ENCODE measurements at regions not wholly inside any gene's neighbourhood (a gene's known extent, or its start where the extent isn't known, plus 50 kb on each side); places are given as distances from the start of the nearest gene placed in this dataset.

DNA sequence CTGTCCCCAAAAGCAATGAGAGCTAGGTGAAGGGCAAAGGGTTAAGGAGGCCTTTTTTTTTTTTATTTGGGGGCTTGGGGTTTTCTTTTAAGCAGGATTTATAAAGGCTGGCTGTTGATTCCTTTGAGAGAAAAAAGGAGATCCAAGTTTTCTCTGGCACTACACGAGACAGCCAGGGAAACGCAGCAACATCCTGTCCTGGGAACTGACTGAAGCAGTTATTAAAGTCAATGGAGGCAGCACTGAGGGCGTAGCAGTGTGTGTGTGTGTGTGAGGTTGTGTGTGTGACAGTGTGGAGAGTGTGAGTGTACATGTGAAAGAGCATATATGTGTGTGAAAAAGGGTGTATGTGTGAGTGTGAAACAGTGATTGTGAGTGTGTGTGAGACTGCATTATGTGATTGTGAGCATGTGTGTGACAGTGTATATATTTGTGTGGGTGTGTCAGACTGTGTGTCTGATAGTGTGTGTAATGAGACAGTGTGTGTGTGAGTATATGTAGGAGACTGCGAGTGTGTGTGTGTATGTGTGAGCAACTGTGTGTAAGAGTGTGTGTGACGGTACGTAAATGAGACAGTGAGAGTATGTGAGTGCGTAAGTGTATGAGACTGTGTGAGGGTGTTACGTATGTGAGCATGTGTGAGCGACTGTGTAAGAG, 65.9 kb upstream of the TIAM1 start:
- DNase-seq (ENCODE audit: low read depth) = no peak

- DNase-seq (ENCODE audit: low read depth) = no peak
These were observed 64.4 kb upstream of the TIAM1 start for GRCh38 chr21:31408301-31409088.

GRCh38 chr21:31406510-31406909, 62.4 kb upstream of the TIAM1 start:
- no peak for DNase-seq (ENCODE audit: low read depth)

GRCh38 chr21:31405604-31406003, 61.5 kb upstream of the TIAM1 start:
- DNase-seq (ENCODE audit: low read depth) = no peak

DNA sequence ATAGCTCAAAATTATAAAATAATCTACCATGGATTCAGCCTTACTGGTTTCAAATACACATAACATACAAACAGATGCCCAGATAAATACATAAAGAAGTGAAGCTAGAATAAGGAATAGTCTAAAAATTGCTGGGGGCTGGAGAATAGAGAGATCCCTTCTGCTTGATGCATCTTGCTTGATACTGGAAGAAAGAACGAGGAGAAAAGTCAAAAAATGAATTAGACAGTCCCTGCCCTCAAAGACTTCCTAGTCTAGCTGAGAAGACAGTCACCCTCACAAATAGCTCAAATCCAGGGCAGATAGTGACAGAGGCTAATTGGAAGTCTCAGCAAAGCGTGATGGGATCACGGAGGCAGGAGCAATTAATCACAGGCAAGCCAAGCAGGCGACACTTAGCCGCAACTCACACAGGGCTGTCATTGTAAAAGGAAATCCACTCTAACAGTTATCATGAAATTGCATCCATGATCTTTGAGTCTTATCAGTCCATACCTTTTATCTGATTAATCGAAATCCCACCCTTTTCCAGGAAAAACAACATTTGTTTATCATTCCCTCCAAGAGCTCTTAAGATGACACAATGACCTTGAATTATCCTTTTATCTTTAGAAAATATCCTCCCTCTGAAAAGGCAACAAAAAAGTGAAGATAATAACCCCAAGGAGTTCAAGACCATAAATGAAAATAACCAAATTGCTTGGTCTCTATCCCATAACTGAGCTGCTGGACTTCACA, 59.7 kb upstream of the TIAM1 start:
- no peak for DNase-seq (ENCODE audit: low read depth)

GRCh38 chr21:31399591-31399990, 55.5 kb upstream of the TIAM1 start:
- no peak for DNase-seq (ENCODE audit: low read depth)

GRCh38 chr21:31398574-31398973, 54.5 kb upstream of the TIAM1 start:
- no peak for DNase-seq (ENCODE audit: low read depth)

GRCh38 chr21:31397939-31398338, 53.9 kb upstream of the TIAM1 start:
- DNase-seq (ENCODE audit: low read depth) = no peak

GRCh38 chr21:31397515-31397926, 53.5 kb upstream of the TIAM1 start:
- DNase-seq (ENCODE audit: low read depth) = no peak

- DNase-seq (ENCODE audit: low read depth) = no peak
These were observed 53.0 kb upstream of the TIAM1 start for GRCh38 chr21:31397030-31397429.

- DNase-seq (ENCODE audit: low read depth) = no peak
These were observed 52.3 kb upstream of the TIAM1 start for GRCh38 chr21:31396399-31396798.

DNA sequence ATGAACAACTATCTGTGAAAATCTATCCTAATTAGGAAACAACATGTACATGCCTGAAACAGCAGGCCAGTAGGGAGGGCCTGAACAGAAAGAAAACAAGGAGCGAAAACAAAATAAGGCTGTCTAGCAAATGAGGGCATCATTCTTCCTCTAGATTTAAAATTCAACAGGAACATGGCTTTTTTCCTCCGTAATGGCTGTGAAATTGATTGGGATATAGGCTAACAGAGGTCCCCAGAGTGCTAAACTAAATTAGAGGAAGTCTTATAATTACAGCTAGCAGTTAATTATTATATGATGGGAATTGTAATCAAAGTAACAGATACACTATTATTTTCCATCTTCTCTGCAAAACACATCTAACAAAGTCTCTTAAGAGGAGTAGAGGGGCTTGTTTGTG, 51.7 kb upstream of the TIAM1 start:
- DNase-seq (ENCODE audit: low read depth) = no peak

- DNase-seq (ENCODE audit: low read depth) = no peak
These were observed 51.2 kb upstream of the TIAM1 start for GRCh38 chr21:31395268-31395667.

GRCh38 chr21:31394309-31394708, 50.2 kb upstream of the TIAM1 start:
- DNase-seq (ENCODE audit: low read depth) = no peak

Data from non-pigmented ciliary epithelial cell (primary cell).